Peyer's patch (tissue), 4 donors: ENCODE measurements at regions not wholly inside any gene's neighbourhood (a gene's known extent, or its start where the extent isn't known, plus 50 kb on each side); places are given as distances from the start of the nearest gene placed in this dataset.

Experiments
- POLR2A ChIP-seq, 2 donors: fragments of 450-650 bp; IDR thresholded peaks; one replicate each; pipeline ENCODE4 v1.5.1; 2017; ENCODE audit warnings: antibody characterized with exemption in 2 of 2, mild to moderate bottlenecking in 2 of 2, moderate library complexity in 2 of 2
- TF ChIP-seq, protein P1 (sequence below), 6 experiments: fragments of 450-650 bp in 4 of 6; fragments of 200-600 bp in 2 of 6; sonication (generic) in 1 of 6; IDR thresholded peaks; one replicate each; pipeline ENCODE4 v1.5.1; 2017 to 2019; ENCODE audit warnings: antibody characterized with exemption in 6 of 6, mild to moderate bottlenecking in 3 of 6, moderate library complexity in 1 of 6

DNA sequence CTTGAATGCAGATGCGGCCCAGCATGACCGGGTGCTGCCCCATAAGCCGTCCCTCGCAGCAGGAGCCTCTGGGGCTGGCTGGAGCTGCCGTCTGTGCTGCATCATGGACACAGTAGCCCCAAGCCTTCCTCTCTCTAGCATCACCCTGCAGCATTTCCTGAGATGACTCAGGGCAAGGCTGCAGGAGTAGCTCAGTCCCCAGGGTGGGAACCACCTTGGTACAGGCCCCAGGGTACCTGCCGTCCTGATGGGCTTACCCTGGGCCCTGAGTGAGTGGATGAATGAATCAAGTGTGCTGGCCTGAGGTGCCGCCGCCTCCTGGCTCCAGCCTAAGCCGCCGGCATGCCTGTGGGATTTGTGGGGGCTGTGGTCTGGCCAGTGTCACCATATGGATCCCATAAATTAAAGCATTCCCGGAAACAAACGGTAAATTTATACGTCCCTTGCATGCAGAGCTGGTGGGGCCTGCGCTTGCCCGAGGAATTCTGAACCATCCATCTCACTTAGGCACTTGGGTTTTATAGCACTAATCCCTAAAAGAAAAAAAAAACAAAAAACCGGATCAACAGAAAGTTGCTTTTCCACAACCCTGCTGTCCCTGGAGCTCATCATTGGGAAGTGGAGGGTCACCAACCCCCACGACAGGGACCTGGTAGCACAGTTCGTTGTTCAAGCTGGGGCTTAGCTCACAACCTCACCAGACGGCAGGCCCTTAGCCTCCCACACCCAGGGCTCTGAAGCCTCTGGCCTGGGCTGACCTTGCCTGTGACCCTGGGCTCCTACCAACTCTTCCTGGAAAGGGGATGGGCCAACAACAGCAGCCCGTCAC lies 242.6 kb upstream of the CIBAR2 start:
- TF ChIP-seq, protein P1, sequence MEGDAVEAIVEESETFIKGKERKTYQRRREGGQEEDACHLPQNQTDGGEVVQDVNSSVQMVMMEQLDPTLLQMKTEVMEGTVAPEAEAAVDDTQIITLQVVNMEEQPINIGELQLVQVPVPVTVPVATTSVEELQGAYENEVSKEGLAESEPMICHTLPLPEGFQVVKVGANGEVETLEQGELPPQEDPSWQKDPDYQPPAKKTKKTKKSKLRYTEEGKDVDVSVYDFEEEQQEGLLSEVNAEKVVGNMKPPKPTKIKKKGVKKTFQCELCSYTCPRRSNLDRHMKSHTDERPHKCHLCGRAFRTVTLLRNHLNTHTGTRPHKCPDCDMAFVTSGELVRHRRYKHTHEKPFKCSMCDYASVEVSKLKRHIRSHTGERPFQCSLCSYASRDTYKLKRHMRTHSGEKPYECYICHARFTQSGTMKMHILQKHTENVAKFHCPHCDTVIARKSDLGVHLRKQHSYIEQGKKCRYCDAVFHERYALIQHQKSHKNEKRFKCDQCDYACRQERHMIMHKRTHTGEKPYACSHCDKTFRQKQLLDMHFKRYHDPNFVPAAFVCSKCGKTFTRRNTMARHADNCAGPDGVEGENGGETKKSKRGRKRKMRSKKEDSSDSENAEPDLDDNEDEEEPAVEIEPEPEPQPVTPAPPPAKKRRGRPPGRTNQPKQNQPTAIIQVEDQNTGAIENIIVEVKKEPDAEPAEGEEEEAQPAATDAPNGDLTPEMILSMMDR (IDR thresholded peaks at IDR 0.05): no peak
- TF ChIP-seq POLR2A (IDR thresholded peaks at IDR 0.05): no peak
